ENCODE measurements at regions not wholly inside any gene's neighbourhood (a gene's known extent, or its start where the extent isn't known, plus 50 kb on each side); places are given as distances from the start of the nearest gene placed in this dataset.

- no peaks in the 10 kb centered on the region for H3K36me3 ChIP-seq (ENCODE audit: insufficient read depth, low read length)
- ATAC-seq (ENCODE audit: insufficient read depth, low read depth), result no peak
- H3K4me1 ChIP-seq (ENCODE audit: insufficient read depth, low read length), result no peaks in the 10 kb centered on the region
- no peaks in the 10 kb centered on the region for H4K20me1 ChIP-seq (ENCODE audit: insufficient read depth, low read length)
- H3K9ac ChIP-seq (ENCODE audit: low read depth, low read length), result no peak overlapping the region
- no peak overlapping the region for H3K4me3 ChIP-seq (ENCODE audit: low read depth in 1 of 2, low read length in 2 of 2)
- no peak overlapping the region for H3K4me2 ChIP-seq (ENCODE audit: insufficient read depth, low read length)
- no peak overlapping the region for H2AFZ ChIP-seq (ENCODE audit: low read depth, low read length)
- H3K27ac ChIP-seq (ENCODE audit: low read length), result no peak overlapping the region
- no peaks in the 10 kb centered on the region for H3K79me2 ChIP-seq (ENCODE audit: insufficient read depth, low read length)
- DNase-seq, result no peak
- H3K27me3 ChIP-seq (ENCODE audit: insufficient read depth, low read length, poor library complexity), result no peaks in the 10 kb centered on the region
- TF ChIP-seq EZH2 (IDR thresholded peaks at IDR 0.05; ENCODE audit: borderline replicate concordance, low read depth, low read length, severe bottlenecking) (no peak), CTCF (IDR thresholded peaks at IDR 0.05; ENCODE audit: borderline replicate concordance, extremely low read depth, low read length, poor library complexity, severe bottlenecking) (no peak)
- no peaks in the 10 kb centered on the region for H3K9me3 ChIP-seq (ENCODE audit: insufficient read depth, low read length, severe bottlenecking)
Measured at GRCh38 chr2:172328103-172328841, 99.1 kb upstream of the ITGA6 start.

- no peaks in the 10 kb centered on the region for H3K4me1 ChIP-seq (ENCODE audit: insufficient read depth, low read length)
- H3K9ac ChIP-seq (ENCODE audit: low read depth, low read length), result no peak overlapping the region
- H3K36me3 ChIP-seq (ENCODE audit: insufficient read depth, low read length), result no peaks in the 10 kb centered on the region
- H3K4me2 ChIP-seq (ENCODE audit: insufficient read depth, low read length), result no peak overlapping the region
- no peak for ATAC-seq (ENCODE audit: insufficient read depth, low read depth)
- DNase-seq, result no peak
- H4K20me1 ChIP-seq (ENCODE audit: insufficient read depth, low read length), result no peaks in the 10 kb centered on the region
- H3K27ac ChIP-seq (ENCODE audit: low read length), result no peak overlapping the region
- TF ChIP-seq EZH2 (IDR thresholded peaks at IDR 0.05; ENCODE audit: borderline replicate concordance, low read depth, low read length, severe bottlenecking) (no peak), CTCF (IDR thresholded peaks at IDR 0.05; ENCODE audit: borderline replicate concordance, extremely low read depth, low read length, poor library complexity, severe bottlenecking) (no peak)
- H3K9me3 ChIP-seq (ENCODE audit: insufficient read depth, low read length, severe bottlenecking), result no peaks in the 10 kb centered on the region
- H3K4me3 ChIP-seq (ENCODE audit: low read depth in 1 of 2, low read length in 2 of 2), result no peak overlapping the region
- no peak overlapping the region for H2AFZ ChIP-seq (ENCODE audit: low read depth, low read length)
- no peaks in the 10 kb centered on the region for H3K79me2 ChIP-seq (ENCODE audit: insufficient read depth, low read length)
- no peaks in the 10 kb centered on the region for H3K27me3 ChIP-seq (ENCODE audit: insufficient read depth, low read length, poor library complexity)
Measured at GRCh38 chr2:172329416-172329773, 98.0 kb upstream of the ITGA6 start.

- Histone ChIP-seq H2AFZ (ENCODE audit: low read depth, low read length) (no peak overlapping the region), H3K9me3 (ENCODE audit: insufficient read depth, low read length, severe bottlenecking) (no peaks in the 10 kb centered on the region), H3K4me2 (ENCODE audit: insufficient read depth, low read length) (no peak overlapping the region), H4K20me1 (ENCODE audit: insufficient read depth, low read length) (no peaks in the 10 kb centered on the region), H3K9ac (ENCODE audit: low read depth, low read length) (no peak overlapping the region), H3K4me1 (ENCODE audit: insufficient read depth, low read length) (no peaks in the 10 kb centered on the region), H3K27me3 (ENCODE audit: insufficient read depth, low read length, poor library complexity) (no peaks in the 10 kb centered on the region), H3K4me3 (ENCODE audit: low read depth in 1 of 2, low read length in 2 of 2) (no peak overlapping the region), H3K27ac (ENCODE audit: low read length) (no peak overlapping the region), H3K79me2 (ENCODE audit: insufficient read depth, low read length) (no peaks in the 10 kb centered on the region), H3K36me3 (ENCODE audit: insufficient read depth, low read length) (no peaks in the 10 kb centered on the region)
- no peak for DNase-seq
- no peak for ATAC-seq (ENCODE audit: insufficient read depth, low read depth)
- TF ChIP-seq EZH2 (IDR thresholded peaks at IDR 0.05; ENCODE audit: borderline replicate concordance, low read depth, low read length, severe bottlenecking), result no peak
- TF ChIP-seq CTCF (IDR thresholded peaks at IDR 0.05; ENCODE audit: borderline replicate concordance, extremely low read depth, low read length, poor library complexity, severe bottlenecking), result no peak
Measured at GRCh38 chr2:172329774-172330671, 97.4 kb upstream of the ITGA6 start.
